MCF 10A (cell line): ENCODE measurements at regions not wholly inside any gene's neighbourhood (a gene's known extent, or its start where the extent isn't known, plus 50 kb on each side); places are given as distances from the start of the nearest gene placed in this dataset.

Experiments used
- BruUV-seq: library from RNA; stranded (reverse); fragments of 400-500 nt; replicated peaks from 2 replicates; lab custom pipeline; 2021; lab: Mats Ljungman, UMichigan
- CTCF ChIA-PET: fragments of 300-600 bp; sonication (Branson Sonifier 250); formaldehyde crosslinking; extraction: SDS; loops from one replicate; lab custom pipeline; 2021; ENCODE audit warnings: antibody characterized with exemption, inconsistent platforms; lab: Yijun Ruan, JAX
- POLR2A ChIA-PET: fragments of 300-600, 350-650 bp; sonication (Branson Sonifier 250); formaldehyde crosslinking; extraction: SDS; loops from one replicate; lab custom pipeline; 2020; ENCODE audit warnings: antibody characterized with exemption, inconsistent platforms; lab: Yijun Ruan, JAX
- DNase-seq: peaks from one replicate; pipeline ENCODE4 v3.0.0-alpha.2; 2018; ENCODE audit not compliant: unreplicated experiment
- H3K27ac Mint-ChIP-seq: one replicate; pipeline ENCODE4 v1.8.0; 2022; ENCODE audit warnings: mild to moderate bottlenecking, low read depth, mixed read lengths; ENCODE audit not compliant: unreplicated experiment
- H3K27me3 Mint-ChIP-seq: one replicate; pipeline ENCODE4 v1.8.0; 2022; ENCODE audit warnings: mixed read lengths; ENCODE audit not compliant: insufficient read depth, unreplicated experiment
- H3K36me3 Mint-ChIP-seq: one replicate; pipeline ENCODE4 v1.8.0; 2022; ENCODE audit warnings: mild to moderate bottlenecking, moderate library complexity, mixed read lengths; ENCODE audit not compliant: insufficient read depth, unreplicated experiment
- H3K4me1 Mint-ChIP-seq: one replicate; pipeline ENCODE4 v1.8.0; 2022; ENCODE audit warnings: mixed read lengths; ENCODE audit not compliant: insufficient read depth, unreplicated experiment
- H3K4me3 Mint-ChIP-seq: one replicate; pipeline ENCODE4 v1.8.0; 2022; ENCODE audit warnings: mild to moderate bottlenecking, moderate library complexity, mixed read lengths; ENCODE audit not compliant: unreplicated experiment
- H3K9me3 Mint-ChIP-seq: one replicate; pipeline ENCODE4 v1.8.0; 2022; ENCODE audit warnings: mixed read lengths; ENCODE audit not compliant: unreplicated experiment
- CTCF ChIP-seq: fragments of 200-600 bp; IDR thresholded peaks from one replicate; pipeline ENCODE4 v1.8.0; 2022; ENCODE audit warnings: antibody characterized with exemption, mild to moderate bottlenecking; ENCODE audit not compliant: unreplicated experiment
- intact Hi-C: fragments of 100-400 bp; cut with micrococcal nuclease; formaldehyde crosslinking; loops from 2 replicates; pipeline ENCODE4 v1.14.1; 2022

- DNase-seq: no peak
- no TSS peak for BruUV-seq
- no peak overlapping the region for H3K4me3 Mint-ChIP-seq
- H3K9me3 Mint-ChIP-seq: no peaks in the 10 kb centered on the region
- ChIA-PET POLR2A (no interaction called here), CTCF (interaction anchor here (0.5 to 3.9 kb wide), 12 partner anchors 8 to 655 kb away, joined by 3 to 20 read pairs (median 4); no protein-coding TSS in a partner anchor)
- intact Hi-C loops: no loop called here
- TF ChIP-seq CTCF: no peak
- no peaks in the 10 kb centered on the region for H3K4me1 Mint-ChIP-seq
- no peaks in the 10 kb centered on the region for H3K27me3 Mint-ChIP-seq
- H3K36me3 Mint-ChIP-seq: no peaks in the 10 kb centered on the region
- no peak overlapping the region for H3K27ac Mint-ChIP-seq
Observed at GRCh38 chr5:154630410-154630809, 124.8 kb upstream of the LARP1 start.

- CTCF ChIA-PET: interaction anchor here (0.6 to 3.9 kb wide), 7 partner anchors 11 to 161 kb away, joined by 3 to 17 read pairs (median 4); no protein-coding TSS in a partner anchor
- no peak for TF ChIP-seq CTCF
- Mint-ChIP-seq H3K9me3 (no peaks in the 10 kb centered on the region), H3K4me1 (no peaks in the 10 kb centered on the region), H3K36me3 (no peaks in the 10 kb centered on the region), H3K4me3 (no peak overlapping the region), H3K27ac (no peak overlapping the region), H3K27me3 (no peaks in the 10 kb centered on the region)
- DNase-seq: no peak
- intact Hi-C loops: no loop called here
- POLR2A ChIA-PET: no interaction called here
- BruUV-seq: no TSS peak
Observed at GRCh38 chr5:154628685-154629084, 126.5 kb upstream of the LARP1 start.

- no peak overlapping the region for H3K27ac Mint-ChIP-seq
- H3K36me3 Mint-ChIP-seq: no peaks in the 10 kb centered on the region
- H3K4me3 Mint-ChIP-seq: no peak overlapping the region
- no peaks in the 10 kb centered on the region for H3K4me1 Mint-ChIP-seq
- BruUV-seq: no TSS peak
- ChIA-PET CTCF (interaction anchor here (0.6 to 1.8 kb wide), 8 partner anchors 10 to 653 kb away, joined by 3 to 11 read pairs (median 4); no protein-coding TSS in a partner anchor), POLR2A (interaction anchor here (0.6 kb wide), 1 partner anchor 606 kb away, joined by 3 read pairs; no protein-coding TSS in a partner anchor)
- intact Hi-C loops: no loop called here
- peak; percentile 62 for DNase-seq
- H3K27me3 Mint-ChIP-seq: no peaks in the 10 kb centered on the region
- no peaks in the 10 kb centered on the region for H3K9me3 Mint-ChIP-seq
- TF ChIP-seq CTCF: no peak
Observed at GRCh38 chr5:154627698-154628678, 127.2 kb upstream of the LARP1 start.

GRCh38 chr5:154626876-154627557 is 128.2 kb upstream of the LARP1 start:
- no peak overlapping the region for H3K27ac Mint-ChIP-seq
- no peak for DNase-seq
- ChIA-PET POLR2A (no interaction called here), CTCF (interaction anchor here (0.5 to 3.9 kb wide), 6 partner anchors 16 to 652 kb away, joined by 3 to 22 read pairs (median 5); no protein-coding TSS in a partner anchor)
- BruUV-seq: no TSS peak
- H3K4me1 Mint-ChIP-seq: no peaks in the 10 kb centered on the region
- H3K27me3 Mint-ChIP-seq: no peaks in the 10 kb centered on the region
- no peak overlapping the region for H3K4me3 Mint-ChIP-seq
- H3K36me3 Mint-ChIP-seq: no peaks in the 10 kb centered on the region
- intact Hi-C loops: no loop called here
- H3K9me3 Mint-ChIP-seq: no peaks in the 10 kb centered on the region
- no peak for TF ChIP-seq CTCF
